Smooth muscle cell (in vitro differentiated cells): ENCODE measurements at regions not wholly inside any gene's neighbourhood (a gene's known extent, or its start where the extent isn't known, plus 50 kb on each side); places are given as distances from the start of the nearest gene placed in this dataset.

Source experiments
- DNase-seq: peaks from one replicate; lab custom pipeline; 2025; ENCODE audit not compliant: unreplicated experiment; lab: John Stamatoyannopoulos, UW
- H2AFZ ChIP-seq: fragments of 200-600 bp; sonication (generic); 2 replicates; pipeline ENCODE4 v1.6.0; 2016; ENCODE audit warnings: antibody characterized with exemption, low read depth, mild to moderate bottlenecking
- H3F3A ChIP-seq: fragments of 200-600 bp; sonication (generic); 2 replicates; pipeline ENCODE4 v1.6.0; 2017; ENCODE audit warnings: antibody characterized with exemption, low read depth
- H3K27ac ChIP-seq: fragments of 200-600 bp; sonication (generic); 2 replicates; pipeline ENCODE4 v1.5.1; 2016; ENCODE audit warnings: low read depth, mild to moderate bottlenecking
- H3K27me3 ChIP-seq: fragments of 200-600 bp; sonication (generic); 2 replicates; pipeline ENCODE4 v1.6.1; 2016; ENCODE audit warnings: low read depth, mild to moderate bottlenecking
- H3K36me3 ChIP-seq: fragments of 200-600 bp; sonication (generic); 2 replicates; pipeline ENCODE4 v1.5.1; 2016; ENCODE audit warnings: low read depth
- H3K4me1 ChIP-seq: fragments of 200-600 bp; sonication (generic); 2 replicates; pipeline ENCODE4 v1.5.1; 2016; ENCODE audit warnings: low read depth
- H3K4me2 ChIP-seq: fragments of 200-600 bp; sonication (generic); 2 replicates; pipeline ENCODE4 v1.6.0; 2016; ENCODE audit warnings: mild to moderate bottlenecking
- H3K4me3 ChIP-seq: fragments of 200-600 bp; sonication (generic); 2 replicates; pipeline ENCODE4 v1.5.1; 2016; ENCODE audit warnings: mild to moderate bottlenecking
- H3K79me2 ChIP-seq: fragments of 200-600 bp; sonication (generic); 2 replicates; pipeline ENCODE4 v1.6.0; 2016; ENCODE audit warnings: low read depth, mild to moderate bottlenecking
- H3K9ac ChIP-seq: fragments of 200-600 bp; sonication (generic); 2 replicates; pipeline ENCODE4 v1.6.0; 2016; ENCODE audit warnings: low read depth
- H3K9me3 ChIP-seq: fragments of 200-600 bp; sonication (generic); replicated peaks from 2 replicates; pipeline ENCODE4 v1.5.1; 2016; ENCODE audit warnings: low read depth
- H4K20me1 ChIP-seq: fragments of 200-600 bp; sonication (generic); 2 replicates; pipeline ENCODE4 v1.6.0; 2016; ENCODE audit warnings: low read depth
- WGBS: methylation state at CpG from one replicate; pipeline ENCODE4 v1.1.7; 2016; ENCODE audit warnings: low lambda C conversion rate; 5-methylcytosine and 5-hydroxymethylcytosine counted together
- TF ChIP-seq, protein P1 (sequence below): fragments of 200-600 bp; sonication (generic); IDR thresholded peaks from 2 replicates; pipeline ENCODE4 v1.5.1; 2017; ENCODE audit warnings: borderline replicate concordance, mild to moderate bottlenecking, antibody characterized with exemption; ENCODE audit not compliant: insufficient read depth, poor library complexity, severe bottlenecking

- Histone ChIP-seq H4K20me1 (no peaks in the 10 kb centered on the region), H3K27me3 (peaks cover 48% of the 10 kb centered on the region), H3K79me2 (no peaks in the 10 kb centered on the region), H3K4me3 (no peak overlapping the region), H3F3A (no peaks in the 10 kb centered on the region), H3K9ac (no peak overlapping the region), H3K36me3 (no peaks in the 10 kb centered on the region), H2AFZ (no peak overlapping the region), H3K9me3 (no peaks in the 10 kb centered on the region), H3K4me1 (no peaks in the 10 kb centered on the region), H3K4me2 (no peak overlapping the region), H3K27ac (no peak overlapping the region)
- 95% methylated on average over 1 of the region's 1 CpG for WGBS
- TF ChIP-seq, protein P1, sequence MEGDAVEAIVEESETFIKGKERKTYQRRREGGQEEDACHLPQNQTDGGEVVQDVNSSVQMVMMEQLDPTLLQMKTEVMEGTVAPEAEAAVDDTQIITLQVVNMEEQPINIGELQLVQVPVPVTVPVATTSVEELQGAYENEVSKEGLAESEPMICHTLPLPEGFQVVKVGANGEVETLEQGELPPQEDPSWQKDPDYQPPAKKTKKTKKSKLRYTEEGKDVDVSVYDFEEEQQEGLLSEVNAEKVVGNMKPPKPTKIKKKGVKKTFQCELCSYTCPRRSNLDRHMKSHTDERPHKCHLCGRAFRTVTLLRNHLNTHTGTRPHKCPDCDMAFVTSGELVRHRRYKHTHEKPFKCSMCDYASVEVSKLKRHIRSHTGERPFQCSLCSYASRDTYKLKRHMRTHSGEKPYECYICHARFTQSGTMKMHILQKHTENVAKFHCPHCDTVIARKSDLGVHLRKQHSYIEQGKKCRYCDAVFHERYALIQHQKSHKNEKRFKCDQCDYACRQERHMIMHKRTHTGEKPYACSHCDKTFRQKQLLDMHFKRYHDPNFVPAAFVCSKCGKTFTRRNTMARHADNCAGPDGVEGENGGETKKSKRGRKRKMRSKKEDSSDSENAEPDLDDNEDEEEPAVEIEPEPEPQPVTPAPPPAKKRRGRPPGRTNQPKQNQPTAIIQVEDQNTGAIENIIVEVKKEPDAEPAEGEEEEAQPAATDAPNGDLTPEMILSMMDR, result no peak
- no peak for DNase-seq
Measured at GRCh38 chr11:112418438-112418837, 157.8 kb upstream of the PLET1 start.

- H3K4me2 ChIP-seq, result no peak overlapping the region
- H3F3A ChIP-seq, result no peaks in the 10 kb centered on the region
- no peak overlapping the region for H3K9ac ChIP-seq
- TF ChIP-seq, protein P1, result no peak
- H3K27me3 ChIP-seq, result peaks cover 45% of the 10 kb centered on the region
- H3K79me2 ChIP-seq, result no peaks in the 10 kb centered on the region
- H3K4me1 ChIP-seq, result no peaks in the 10 kb centered on the region
- H3K4me3 ChIP-seq, result no peak overlapping the region
- no peaks in the 10 kb centered on the region for H4K20me1 ChIP-seq
- no peak for DNase-seq
- H2AFZ ChIP-seq, result no peak overlapping the region
- H3K27ac ChIP-seq, result no peak overlapping the region
- no peaks in the 10 kb centered on the region for H3K9me3 ChIP-seq
- 49% methylated on average over 4 of the region's 4 CpGs for WGBS
- no peaks in the 10 kb centered on the region for H3K36me3 ChIP-seq
Measured at GRCh38 chr11:112421879-112422278, 161.2 kb upstream of the PLET1 start.

DNA sequence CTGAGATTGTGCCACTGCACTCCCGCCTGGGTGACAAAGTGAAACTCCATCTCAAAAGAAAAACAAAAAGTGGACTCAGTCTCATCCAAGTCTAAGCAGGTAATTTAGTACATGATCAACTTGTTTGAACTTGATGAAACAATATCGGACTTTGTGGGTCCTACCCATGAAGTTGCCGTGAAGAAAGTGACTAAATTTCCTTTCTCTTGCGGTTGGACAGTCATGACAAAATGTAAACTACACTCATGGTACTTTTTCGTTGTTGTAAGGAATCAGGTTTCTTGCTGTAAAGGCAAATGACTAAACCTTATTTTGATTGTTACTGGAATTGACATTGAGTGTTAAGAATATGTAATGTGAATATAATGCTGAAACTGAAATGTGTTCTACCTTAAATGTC is 164.5 kb upstream of the PLET1 start:
- Histone ChIP-seq H4K20me1 (no peaks in the 10 kb centered on the region), H3K4me1 (no peaks in the 10 kb centered on the region), H3K36me3 (no peaks in the 10 kb centered on the region), H3K4me2 (no peak overlapping the region), H3K9ac (no peak overlapping the region), H3K79me2 (no peaks in the 10 kb centered on the region), H3K9me3 (no peaks in the 10 kb centered on the region), H3K4me3 (no peak overlapping the region), H2AFZ (no peak overlapping the region), H3K27me3 (peaks cover 23% of the 10 kb centered on the region), H3F3A (no peaks in the 10 kb centered on the region), H3K27ac (no peak overlapping the region)
- DNase-seq, result no peak
- TF ChIP-seq, protein P1, result no peak
- WGBS, result 85% methylated on average over 5 of the region's 5 CpGs

DNA sequence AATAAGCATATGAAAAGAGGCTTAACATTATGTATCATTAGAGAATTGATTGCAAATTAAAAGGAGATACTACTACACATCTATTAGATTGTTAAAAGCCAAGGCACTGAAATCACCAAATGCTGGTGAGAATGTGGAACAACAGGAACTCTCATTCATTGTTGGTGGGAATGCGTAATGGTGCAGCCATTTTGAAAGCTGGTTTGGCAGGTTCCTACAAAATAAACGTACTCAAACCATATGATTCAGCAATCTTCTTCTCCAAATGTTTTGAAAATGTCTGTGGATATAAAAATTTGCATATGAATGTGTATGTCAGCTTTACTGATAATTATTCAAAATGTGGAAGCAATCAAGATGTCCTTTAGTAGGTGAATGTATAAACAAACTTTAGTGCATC is 176.4 kb upstream of the PLET1 start:
- H3K4me2 ChIP-seq, result no peak overlapping the region
- TF ChIP-seq, protein P1, result no peak
- no peaks in the 10 kb centered on the region for H3F3A ChIP-seq
- H3K27me3 ChIP-seq, result no peaks in the 10 kb centered on the region
- H3K4me3 ChIP-seq, result no peak overlapping the region
- no peak for DNase-seq
- no peak overlapping the region for H3K9ac ChIP-seq
- no peaks in the 10 kb centered on the region for H3K36me3 ChIP-seq
- no peaks in the 10 kb centered on the region for H3K4me1 ChIP-seq
- WGBS, result 67% methylated on average over 2 of the region's 2 CpGs
- no peak overlapping the region for H2AFZ ChIP-seq
- peaks cover 12% of the 10 kb centered on the region for H3K9me3 ChIP-seq
- H3K27ac ChIP-seq, result no peak overlapping the region
- no peaks in the 10 kb centered on the region for H3K79me2 ChIP-seq
- H4K20me1 ChIP-seq, result no peaks in the 10 kb centered on the region
